M059J (cell line): ENCODE measurements at regions not wholly inside any gene's neighbourhood (a gene's known extent, or its start where the extent isn't known, plus 50 kb on each side); places are given as distances from the start of the nearest gene placed in this dataset.

Experiments
- DNase-seq: peaks from one replicate; pipeline ENCODE4 v3.0.0-alpha.2; 2012; ENCODE audit warnings: low read depth

DNA sequence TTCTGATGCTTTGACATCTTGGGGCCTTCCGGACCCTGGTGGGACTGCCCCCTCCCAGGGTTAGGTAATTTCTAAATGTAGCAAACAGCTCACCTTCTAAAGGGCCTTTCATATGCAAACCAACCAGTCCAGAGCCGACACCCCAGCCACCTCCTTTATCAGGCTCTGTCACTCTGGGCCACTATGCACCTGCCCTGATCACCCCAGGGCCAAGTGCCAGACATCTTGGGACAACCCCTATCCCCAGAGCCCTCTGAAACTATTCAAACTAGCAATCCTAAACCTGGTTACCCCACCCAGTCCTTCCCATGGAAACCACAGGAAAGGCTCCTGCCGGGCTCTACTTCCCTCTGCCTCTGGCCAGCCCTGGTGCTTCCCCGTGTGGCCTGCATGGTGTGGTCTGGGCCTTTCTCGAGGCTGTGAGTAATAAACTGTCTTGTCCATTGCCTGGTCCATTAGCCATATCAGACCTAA lies 91.2 kb upstream of the TNRC6C start:
- DNase-seq, result no peak

DNA sequence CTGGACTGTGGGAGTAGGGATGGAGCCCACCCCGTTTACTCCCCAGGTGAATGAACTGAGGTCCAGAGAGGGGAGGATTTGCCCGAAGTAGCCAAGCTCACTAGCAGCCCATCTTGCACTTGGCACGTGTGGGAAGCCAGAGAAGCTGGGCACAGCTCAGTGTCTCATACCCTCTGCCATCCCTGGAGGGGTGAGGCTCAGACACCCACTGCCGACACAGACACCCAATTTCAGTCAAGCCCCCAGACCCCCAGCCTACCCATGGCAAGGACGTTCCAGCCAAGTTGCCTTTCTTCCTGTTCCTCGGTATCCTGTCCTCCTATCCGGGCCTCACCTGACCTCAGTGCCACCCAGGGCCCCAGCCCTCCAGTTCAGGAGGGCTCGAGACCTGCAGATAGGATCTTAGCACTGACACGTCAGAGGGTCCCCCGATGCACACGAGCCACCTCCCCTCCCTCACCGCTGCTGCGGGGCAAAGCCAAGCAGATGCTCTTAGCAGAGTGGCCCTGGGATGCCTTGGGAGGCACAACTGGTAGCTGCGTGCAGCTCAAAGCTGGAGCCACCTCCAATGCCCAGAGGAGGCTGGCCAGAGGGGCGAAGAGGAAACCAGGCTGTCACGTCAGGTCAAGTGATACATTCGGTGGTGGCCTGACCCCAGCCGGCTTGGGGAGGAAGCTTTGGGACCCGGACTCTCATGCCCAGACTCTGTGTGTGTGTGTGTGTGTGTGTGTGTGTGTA lies 90.4 kb upstream of the TNRC6C start:
- no peak for DNase-seq

DNA sequence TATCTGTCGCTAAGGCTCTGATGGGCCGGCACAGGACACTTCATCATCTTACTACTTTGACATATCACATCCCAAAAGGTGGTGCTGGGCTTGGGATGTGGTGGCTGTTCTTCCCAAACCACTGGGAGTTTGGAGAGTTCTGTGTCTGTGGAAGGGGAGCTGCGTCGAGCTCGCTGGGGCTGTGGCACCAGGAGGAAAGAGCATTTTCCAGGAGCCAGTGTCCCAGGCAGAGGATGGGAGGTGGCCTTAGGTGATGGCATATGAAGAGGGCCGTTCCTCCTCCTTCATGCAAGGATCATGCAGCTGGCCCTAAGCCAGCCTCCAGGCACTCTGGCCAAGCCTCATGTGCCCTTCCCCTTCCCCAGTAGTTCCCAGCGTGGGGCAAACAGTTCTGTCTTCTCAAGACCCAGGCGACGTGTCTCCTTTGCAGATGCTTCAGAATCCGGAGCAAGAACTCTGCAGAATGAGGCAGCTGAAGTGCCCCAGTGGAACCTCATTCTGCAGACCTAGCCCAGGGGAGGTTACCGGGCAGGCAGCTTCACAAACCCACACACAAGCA lies 89.4 kb upstream of the TNRC6C start:
- no peak for DNase-seq

DNA sequence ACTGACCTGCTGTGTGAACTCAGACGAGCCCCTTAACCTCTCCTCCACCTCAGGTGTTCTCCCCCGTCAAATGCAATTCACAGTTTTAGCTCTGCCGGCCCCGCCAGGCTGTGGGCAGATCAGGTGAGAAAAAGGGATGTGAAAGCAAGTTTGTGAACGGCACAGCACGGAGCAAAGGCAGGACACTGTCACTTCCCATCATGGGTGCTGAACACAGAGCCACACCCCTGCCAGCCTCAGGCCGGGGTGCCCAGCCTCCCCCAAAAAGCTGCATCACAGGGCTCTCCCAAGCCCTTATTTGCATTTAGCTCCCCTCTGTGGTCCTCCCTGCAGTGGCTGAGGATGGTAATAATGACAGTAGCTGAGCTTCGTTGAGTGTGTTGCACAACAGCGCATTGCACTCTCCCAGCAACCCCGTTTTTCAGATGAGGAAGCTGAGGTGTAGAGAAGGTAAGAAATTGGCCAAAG lies 88.8 kb upstream of the TNRC6C start:
- no peak for DNase-seq

DNA sequence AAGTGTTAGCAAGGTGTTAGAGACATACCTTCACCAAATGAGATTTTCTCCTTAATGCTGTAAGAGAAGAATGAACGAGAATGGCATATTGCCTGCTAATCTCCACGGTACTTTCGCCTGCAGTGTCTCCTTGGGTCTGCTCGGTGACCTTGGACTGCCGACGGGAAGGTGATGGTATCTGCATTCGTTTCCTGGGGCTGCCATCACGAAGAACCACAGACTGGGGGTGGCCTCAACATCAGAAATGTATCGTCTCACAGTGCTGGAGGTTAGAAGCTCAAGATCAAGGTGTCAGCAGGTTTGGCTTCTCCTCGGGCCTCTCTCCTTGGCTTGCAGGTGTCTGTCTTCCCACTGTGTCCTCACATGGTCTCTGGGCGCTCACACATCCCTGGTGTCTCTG lies 86.3 kb upstream of the TNRC6C start:
- DNase-seq, result no peak

DNA sequence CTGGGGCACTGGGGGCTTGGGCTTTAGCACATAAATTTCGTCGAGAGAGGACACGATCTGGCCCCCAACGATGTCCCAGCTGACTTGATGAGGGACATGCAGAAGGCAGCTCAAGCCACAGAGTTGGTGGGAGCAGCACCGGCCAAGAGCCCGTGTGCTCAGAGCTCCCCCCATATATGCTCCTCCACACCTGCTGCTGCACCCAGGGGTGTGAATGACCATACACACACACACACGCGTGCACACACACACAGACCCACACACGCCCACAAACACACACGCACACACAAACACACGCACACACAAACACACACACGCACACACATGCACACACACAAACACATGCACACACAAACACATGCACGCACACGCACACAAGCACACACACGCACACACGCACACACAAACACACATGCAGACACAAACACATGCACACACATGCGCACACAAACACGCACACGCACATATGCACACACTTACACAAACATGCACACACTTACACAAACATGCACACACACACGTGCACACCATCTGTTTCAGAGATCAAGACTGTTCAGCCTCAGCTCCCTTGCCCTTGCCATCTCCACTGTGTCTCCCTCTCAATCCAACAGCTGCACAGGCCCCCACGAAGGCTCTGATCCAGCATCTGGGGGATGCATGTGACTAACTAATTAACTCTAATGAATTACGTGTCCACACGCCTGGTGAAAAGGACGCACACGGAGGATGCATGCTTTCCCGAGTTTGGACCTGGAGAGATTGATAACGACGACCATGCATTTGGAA lies 85.6 kb upstream of the TNRC6C start:
- DNase-seq, result no peak

DNA sequence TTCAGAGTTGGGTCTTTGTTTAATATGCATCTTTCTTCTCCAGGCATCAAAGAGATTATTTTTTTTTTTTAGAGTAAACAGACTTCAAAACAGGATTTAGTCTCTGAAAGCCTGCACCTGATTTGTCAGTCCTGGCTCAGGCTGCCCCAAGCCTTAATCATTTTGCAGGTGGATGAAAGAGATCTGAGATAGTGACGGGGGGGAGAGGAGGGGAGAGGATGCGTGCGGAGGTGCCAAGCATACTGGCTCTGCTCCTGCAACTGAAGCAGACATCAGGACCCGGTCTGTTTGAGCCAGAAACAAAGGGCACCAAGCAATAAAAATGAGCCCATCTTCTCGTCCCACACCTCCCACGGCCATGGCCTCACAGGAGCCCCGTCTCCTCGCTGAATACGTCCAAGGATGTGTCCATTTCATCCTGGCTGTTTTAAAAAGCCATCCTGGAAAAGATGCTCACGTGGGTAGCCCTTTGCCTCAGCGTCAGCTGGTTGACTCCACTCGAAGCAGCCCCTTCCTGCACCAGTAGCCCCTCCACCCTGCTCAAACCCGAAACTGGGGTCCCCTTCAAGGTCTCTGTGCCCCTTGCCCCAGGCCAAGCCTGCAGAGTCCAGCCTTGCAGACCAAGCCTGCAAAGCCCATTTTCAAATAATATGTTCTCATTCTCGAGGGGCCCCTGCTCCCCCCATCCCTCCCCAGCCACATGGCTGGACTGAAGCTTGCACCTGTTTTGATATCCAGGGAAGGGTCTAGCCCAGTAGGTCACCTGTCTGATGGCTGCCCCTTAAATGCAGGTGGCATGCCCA lies 84.8 kb upstream of the TNRC6C start:
- no peak for DNase-seq

DNA sequence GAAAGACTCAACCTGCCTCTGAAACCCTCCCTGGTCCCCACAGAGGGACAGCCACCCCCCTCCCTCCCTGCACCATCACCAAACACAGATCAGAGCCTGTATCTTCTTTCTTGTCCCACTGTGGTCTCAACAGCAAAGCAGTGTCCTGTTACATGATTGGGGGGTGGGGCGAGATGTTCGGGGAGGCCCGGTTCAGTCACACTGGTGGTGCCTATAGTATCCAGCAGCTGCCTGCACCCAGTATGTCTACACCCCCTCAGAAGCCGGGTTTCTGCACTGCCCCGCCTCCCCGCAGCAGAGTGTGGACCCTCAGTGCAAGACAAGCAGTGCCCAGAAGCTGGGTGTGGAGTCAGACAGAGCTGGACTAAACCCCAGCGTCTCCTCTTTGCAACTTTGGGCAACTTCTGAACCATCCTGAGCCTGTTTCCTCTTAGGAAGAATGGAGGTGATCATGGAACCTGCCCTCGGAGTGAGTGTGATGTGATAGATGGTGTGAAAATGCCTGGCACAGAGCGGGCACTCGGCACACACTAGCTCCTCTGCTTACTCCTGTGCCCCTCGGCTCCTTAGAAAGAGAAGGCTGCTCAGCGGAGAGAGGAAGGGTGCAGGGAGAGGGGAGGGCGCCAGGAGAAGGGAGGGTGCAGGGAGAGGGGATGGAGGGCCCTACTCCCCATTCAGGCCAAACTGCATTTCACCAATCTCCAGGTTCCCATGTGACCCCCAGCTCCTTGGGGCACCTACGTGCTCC lies 84.0 kb upstream of the TNRC6C start:
- DNase-seq, result no peak

DNA sequence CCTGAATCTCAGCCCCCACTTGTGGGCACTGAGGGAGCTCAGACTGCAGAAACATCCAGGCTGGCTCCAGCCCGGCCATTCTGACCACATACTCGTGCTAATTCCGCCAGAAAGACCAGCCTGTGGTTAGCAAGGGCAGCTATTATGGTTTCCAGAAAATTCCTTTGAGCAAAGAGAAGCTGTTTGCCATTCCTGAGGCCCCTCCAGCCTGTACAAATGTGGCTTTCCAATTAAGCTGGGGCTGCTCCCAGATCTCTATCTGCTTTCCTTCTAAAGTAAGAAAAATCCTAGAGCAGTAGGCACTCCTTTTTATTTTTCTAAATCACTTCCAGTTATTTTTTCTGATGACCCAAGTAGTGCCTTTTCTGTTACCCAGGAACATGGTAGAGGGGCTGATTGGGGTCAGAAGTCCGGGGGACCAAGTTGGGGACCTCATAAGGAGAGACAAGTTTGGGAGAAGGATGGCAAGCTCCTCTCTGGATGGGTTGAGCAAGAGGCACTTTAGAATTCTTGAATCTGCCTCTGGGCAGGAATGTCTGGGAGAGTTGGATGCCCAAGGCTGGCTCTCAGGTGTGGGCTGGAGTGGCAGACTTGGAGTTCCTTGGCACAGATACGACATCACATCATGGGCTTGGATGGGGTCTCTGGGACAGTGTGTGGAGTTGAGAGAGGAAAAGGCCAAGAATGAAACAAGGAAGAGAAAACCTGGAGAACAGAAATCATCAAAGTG lies 83.3 kb upstream of the TNRC6C start:
- DNase-seq, result peak; percentile 83

DNA sequence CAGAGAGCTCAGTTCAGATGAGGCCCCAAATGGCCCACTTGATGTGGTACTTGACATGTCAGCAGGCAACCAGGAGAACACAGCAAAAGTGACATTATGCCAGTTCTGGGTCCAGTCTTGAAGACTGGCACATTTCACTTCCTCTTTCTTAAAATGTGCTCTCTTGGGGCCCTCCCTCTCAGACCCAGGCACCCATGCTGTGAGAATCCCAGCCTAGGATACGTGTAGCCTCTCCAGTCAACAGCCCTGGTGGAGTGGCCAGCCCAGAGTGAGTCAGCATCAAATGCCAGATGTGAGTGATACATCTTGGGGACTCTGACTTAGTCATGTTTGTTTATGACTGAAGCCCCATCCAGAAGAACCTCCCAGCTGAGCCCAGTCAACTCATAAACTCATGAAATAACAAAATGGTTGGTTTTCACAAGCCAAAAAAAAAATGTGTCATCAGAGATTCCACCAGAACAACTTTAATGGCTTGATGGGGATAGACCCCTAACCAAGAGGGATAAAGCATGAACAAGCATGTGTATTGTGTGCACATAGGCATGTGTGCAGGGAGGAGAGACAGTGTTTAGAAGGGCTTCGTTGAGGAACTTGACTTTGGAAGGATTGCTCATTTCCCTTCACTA lies 82.5 kb upstream of the TNRC6C start:
- DNase-seq, result peak; percentile 51

DNA sequence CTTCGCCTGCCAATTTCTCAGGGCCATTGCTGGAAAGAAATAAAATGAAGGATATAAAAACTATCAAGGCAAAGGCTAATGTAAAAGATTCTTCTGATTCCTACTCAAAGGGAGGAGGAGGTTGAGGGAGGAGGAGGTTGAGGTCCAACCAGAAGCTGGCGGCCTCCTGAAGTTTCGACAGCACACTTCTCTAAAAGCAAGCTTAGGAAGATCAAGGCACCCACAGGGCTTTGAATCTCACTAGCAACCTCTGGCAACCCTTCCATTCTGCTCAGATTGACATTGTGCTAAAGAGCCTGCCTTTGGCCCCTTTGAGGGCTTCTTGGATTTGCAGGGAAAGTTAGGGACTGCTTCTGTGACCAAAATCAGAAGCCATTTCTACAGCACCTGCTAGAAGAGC lies 81.5 kb upstream of the TNRC6C start:
- no peak for DNase-seq

DNA sequence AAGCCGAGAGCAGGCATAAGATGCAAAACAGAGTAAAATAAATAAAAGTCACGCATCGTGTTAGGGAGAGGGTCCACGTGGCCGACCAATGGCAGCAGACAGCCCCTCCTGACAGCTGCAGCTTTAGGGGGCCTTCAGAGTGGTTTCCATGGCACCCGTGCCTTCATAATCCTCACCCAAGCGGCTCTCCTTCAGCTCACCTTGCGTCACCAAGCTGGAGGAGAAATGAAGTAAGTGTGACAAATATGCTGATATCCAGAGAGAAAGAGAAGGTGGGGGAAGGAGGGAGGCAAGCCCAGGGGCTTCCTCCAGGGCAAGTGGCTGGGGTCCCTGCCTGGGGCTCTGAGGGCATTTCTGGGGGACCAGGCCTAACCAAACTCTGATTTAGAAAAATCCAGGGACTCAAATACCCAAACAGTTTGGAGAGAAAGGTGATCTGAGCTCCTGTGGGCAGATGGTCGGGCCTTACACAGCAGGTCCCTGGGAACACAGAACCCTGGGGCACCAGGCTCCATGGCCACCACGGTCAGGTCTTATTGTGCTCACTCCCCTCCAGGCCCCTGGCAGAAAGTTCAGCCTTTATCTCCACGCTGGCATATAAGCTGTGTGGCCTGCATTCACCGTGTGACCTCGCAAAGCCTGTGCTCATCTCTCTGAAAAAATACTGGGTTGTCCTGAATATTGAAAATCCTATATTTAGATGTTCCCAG lies 80.7 kb upstream of the TNRC6C start:
- DNase-seq, result no peak

DNA sequence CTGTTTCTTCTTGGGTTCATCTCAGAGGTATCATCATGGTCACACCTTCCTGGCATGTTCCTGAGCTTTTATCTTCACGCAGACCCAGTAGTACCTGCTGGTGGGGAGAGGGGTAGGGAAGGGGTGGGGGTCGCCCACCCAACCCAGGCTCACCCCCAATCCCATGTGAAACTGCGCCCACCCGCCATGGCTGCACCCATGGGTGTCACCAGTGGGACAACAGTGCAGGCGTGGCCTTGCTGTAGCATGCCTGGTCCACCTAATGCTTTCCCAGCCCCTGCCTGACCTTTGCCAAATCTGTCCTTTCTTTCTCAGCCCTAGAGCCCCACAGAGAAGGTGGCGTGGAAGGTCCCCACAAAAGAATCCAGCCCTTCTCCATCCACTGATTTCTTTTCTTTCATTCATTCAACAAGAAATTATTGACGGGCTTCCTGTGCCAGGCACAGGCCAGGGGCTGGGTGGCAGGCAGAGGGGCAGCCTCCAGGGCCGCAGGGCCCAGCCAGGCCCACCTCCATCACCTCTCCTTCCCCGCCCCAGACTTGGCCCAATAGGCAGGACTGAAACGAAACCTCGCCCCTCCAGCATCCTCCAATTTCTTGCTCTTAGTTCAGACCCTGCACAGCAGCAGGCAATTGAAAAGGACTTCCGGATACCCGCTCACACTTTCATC lies 79.1 kb upstream of the TNRC6C start:
- DNase-seq, result no peak

DNA sequence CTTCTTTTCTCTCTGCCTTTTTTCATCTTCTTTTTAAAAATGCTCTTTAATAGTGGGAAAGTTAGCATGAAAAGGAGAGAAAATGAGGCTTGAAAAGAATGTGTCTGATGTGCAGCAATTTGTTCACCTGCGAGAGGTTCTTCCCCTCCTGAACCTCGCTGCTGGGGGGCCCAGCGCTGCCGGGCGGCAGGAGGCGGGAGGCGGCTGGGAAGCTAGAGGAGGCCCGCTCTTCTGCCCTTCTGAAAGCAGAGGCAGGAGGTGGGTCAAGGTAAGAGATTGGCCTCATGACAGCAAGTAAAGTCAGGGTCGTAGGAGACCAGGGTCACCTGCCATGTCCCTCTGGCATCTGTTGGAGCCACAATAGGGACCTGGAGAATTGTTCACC lies 78.6 kb upstream of the TNRC6C start:
- DNase-seq, result no peak

DNA sequence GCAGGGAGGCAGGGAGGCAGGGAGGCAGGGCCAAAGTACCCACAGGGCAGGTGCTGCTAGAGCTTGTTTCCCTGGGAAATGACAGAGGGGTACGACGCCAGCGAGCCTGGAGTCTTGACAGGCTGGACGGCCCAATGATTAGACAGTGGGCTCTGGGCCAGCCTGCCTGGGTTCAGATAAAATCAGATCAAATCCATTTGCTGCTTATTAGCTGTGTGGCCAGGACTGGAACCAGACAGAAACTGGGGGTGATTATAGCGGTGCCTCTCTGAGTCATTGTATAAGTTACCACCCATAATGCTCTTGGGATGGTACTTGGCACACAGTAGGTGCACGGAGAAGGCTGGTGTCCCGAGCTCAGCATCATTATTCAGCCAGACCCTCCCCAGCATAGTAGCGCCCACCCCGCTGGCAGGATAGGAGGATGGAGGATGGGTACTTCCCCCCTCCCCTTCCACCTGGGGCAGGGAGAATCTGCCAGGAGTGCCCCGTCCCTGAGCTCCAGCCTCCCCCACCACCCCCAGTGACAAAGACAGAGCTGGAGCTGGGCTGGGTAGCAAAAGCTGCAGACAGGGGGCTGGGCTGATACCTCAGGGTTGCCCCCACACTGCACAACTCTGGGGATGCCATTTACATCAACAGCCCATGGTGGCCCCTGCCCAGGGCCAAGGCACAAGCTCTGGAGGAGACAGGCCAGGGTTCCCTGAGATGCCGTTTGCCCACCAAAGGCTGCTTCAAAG lies 77.6 kb upstream of the TNRC6C start:
- DNase-seq, result no peak

DNA sequence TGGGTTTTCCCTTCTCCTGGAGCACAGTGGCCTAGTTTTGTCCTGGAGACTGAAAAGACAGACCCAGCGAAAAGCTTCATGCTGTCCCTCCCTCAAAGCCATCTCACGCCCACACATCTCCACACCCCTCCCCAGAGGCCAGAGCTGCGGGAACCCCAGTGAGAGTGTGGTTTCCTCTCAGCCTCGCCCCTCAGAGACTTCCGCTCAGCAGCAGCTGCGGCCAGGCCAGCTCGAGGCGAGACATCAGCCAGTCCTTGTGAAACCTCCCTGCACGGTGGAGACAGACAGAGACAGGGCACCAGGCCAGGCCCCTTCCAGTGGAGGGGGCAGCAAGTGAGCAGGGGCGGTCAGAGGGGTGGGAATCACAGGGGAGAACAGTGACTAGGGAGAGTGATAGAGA lies 77.0 kb upstream of the TNRC6C start:
- peak; percentile 51 for DNase-seq

DNA sequence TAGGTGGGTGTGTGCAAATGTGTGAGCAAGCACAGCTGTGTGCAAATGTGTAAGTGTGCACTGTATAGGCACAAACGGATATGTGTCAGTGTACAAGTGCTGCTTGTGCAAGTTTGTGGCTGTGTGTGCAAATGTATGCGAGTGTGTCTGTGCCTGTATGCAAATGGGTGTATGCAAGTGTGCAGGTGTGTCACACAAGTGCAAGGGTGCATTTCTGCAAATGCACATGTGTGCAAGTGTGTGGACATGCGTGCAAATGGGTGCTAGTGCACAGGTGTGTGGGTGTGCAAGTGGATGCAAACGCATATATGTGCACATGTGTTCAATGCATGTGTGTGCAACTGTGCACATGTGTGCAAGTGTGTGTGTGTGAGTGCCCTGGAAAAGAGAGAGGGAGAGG lies 76.5 kb upstream of the TNRC6C start:
- DNase-seq, result no peak
